GM13976 (cell line): ENCODE measurements at regions not wholly inside any gene's neighbourhood (a gene's known extent, or its start where the extent isn't known, plus 50 kb on each side); places are given as distances from the start of the nearest gene placed in this dataset.

Source experiments
- DNase-seq: peaks from one replicate; pipeline ENCODE4 v3.0.0; 2012; ENCODE audit warnings: low spot score
- CTCF ChIP-seq: IDR thresholded peaks from 2 replicates; pipeline ENCODE4 v1.5.1; 2012; ENCODE audit warnings: borderline replicate concordance, mild to moderate bottlenecking; ENCODE audit not compliant: insufficient read depth; ENCODE audit errors: extremely low read depth, missing control alignments, control extremely low read depth
- in situ Hi-C: fragments of 300-500 bp; cut with MboI; formaldehyde crosslinking; loops from one replicate; pipeline ENCODE4 v1.12.0; 2022; ENCODE audit warnings: low sequenced_read_pairs, mixed read lengths, inconsistent platforms; ENCODE audit not compliant: unreplicated experiment

DNA sequence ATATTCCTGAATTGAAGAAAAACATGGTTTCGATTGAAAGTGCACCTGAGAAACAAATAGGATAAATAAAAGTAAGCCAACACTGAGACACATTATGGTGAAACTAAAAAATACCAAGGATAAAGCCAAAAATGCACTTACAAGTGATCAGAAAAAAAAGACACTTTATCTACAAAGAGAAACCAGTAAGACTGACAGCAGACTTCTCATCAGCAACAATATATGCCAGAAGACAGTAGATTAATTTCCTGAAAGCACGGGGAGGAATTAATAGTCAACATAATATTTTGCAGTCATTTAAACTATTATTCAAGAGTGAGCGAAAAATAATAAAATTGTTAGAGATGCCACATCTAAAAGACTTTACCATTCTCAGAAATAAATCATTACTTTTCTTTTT lies 172.7 kb upstream of the MAST4 start:
- no peak for DNase-seq
- TF ChIP-seq CTCF: no peak
- in situ Hi-C loops: no loop called here

DNA sequence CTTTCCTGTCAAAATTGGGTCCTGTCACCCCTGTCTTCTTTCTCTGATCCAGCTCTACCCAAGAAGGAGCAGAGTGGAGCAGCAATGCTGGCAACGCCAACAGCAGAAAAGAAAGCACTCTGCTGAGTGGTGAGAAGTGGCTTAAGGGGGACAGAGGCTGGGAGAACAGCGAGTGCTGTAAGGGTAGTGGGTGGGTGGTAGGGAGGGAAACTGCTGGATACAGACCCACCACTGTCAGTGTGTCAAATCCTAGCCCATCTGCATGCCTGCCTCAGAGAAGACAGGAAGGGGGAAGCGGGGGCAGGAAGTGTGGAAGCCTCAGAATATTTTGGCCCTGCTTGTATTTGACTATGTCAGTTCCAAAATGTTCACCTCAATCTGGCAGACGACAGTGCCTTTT lies 170.4 kb upstream of the MAST4 start:
- DNase-seq: no peak
- no peak for TF ChIP-seq CTCF
- in situ Hi-C loops: no loop called here

DNA sequence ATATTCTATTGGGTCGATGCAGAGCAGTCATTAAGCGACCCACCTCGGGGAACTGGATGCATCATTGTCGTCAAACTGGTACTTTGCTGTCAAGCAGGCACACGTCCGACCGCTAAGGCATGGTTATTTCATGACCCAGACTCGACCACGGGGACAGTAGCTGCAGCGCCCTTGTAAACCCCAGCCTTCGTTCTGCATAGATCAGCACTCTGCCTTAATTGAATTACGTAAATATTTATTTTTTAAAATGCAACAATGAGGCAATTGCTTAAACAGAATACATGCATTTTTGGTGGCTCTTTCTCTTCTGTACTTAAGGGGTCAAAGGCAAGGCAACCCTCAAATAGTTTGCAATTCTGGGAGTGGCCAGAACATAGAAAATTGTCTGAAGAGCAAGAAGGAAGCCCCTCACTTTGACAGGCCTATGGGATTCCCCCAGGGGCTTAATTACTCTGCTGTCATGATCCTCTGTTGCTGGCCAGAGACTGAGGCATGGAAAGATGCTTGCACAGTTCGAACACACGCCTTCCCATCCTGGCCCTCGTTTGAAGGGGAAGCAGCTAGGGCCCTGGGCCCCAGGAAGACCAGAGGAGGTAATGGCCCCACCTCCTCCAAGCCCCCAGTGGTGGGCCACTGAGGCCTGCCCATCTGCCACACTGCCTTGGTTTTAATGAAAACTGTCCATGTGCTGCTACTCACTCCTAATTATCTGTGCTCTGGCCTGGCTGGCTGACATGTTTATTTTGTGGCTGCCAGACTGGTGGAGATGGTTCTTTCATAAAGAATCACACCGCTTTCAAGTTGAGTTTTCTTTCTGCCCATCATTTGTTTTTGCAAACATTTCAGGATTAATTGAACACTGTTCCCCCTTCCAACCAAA lies 169.7 kb upstream of the MAST4 start:
- TF ChIP-seq CTCF: no peak
- DNase-seq: no peak
- in situ Hi-C loops: no loop called here

GRCh38 chr5:66427139-66427442 lies 169.1 kb upstream of the MAST4 start:
- TF ChIP-seq CTCF: no peak
- in situ Hi-C loops: no loop called here
- DNase-seq: no peak

GRCh38 chr5:66436721-66437120 lies 159.5 kb upstream of the MAST4 start:
- no peak for DNase-seq
- in situ Hi-C loops: no loop called here
- TF ChIP-seq CTCF: peak; percentile 16

DNA sequence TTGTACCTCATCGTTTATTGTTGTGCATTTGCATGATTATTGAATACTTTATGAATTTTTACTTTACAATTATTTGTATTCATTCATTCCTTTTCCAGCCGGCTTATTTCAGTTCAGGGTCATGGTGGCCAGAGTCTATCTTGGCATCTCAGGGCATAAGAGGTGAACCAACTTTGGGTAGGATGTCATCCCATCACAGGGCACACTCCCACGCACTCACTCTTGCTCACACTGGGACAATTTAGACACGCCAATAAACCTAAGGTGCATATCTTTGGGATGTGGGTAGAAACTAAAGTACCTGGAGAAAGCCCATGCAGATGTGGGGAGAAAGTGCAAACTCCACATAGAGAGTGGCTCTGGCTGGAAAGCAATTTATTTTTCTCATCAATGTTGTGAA lies 158.1 kb upstream of the MAST4 start:
- no peak for DNase-seq
- no peak for TF ChIP-seq CTCF
- in situ Hi-C loops: no loop called here
